Ishikawa (cell line): ENCODE measurements at regions not wholly inside any gene's neighbourhood (a gene's known extent, or its start where the extent isn't known, plus 50 kb on each side); places are given as distances from the start of the nearest gene placed in this dataset.

Experiments used
- CEBPB ChIP-seq: IDR thresholded peaks from 2 replicates; pipeline ENCODE4 v1.6.1; 2012
- CREB1 ChIP-seq: IDR thresholded peaks from 2 replicates; pipeline ENCODE4 v1.6.1; 2012; ENCODE audit warnings: low read depth
- RAD21 ChIP-seq: IDR thresholded peaks from 2 replicates; pipeline ENCODE4 v1.6.1; 2012; ENCODE audit warnings: low read depth
- REST ChIP-seq: IDR thresholded peaks from 2 replicates; pipeline ENCODE4 v1.6.1; 2012; ENCODE audit warnings: low read depth, mild to moderate bottlenecking

DNA sequence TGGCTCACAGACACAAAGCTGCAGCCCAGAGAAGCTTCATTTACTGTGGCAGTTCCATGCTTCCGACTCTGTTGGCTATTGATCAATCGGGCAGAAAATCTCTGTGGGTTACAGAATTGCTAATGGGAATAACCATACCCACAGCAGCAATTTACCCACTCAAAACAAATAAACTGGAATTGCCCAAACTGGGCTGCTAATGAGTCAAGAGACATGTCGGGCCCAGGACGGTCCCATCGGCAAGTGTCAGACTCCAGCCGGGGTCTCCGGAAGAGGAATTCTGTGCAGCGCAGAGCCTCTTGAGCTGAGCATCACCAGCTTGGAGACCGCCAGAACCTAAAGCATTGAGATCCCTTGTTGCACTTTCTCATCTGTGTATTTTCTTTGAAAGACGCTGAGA is 67.8 kb downstream of the TMEM18 start:
- no peak for TF ChIP-seq REST
- TF ChIP-seq CEBPB: no peak
- TF ChIP-seq CREB1: no peak
- TF ChIP-seq RAD21: no peak
